Cardiac septum (tissue), 1 donor: ENCODE measurements at regions not wholly inside any gene's neighbourhood (a gene's known extent, or its start where the extent isn't known, plus 50 kb on each side); places are given as distances from the start of the nearest gene placed in this dataset.
"Not testable (repeated sequence)": the region's sequence is repeated elsewhere in the genome, so short reads cannot be mapped to it uniquely, and the experiment has no call there.

ENCODE experiments used
- DNase-seq: peaks from one replicate; pipeline ENCODE4 v3.0.0-alpha.2; 2020; ENCODE audit warnings: low spot score
- intact Hi-C: fragments of 100-400 bp; cut with DNase I; formaldehyde crosslinking; loops from one replicate; pipeline ENCODE4 v1.14.0; 2022
- donor health status: DM: no; HTN: no; CAD: no.

GRCh38 chr2:145547620-145548019 is 1027.7 kb upstream of the ZEB2 start:
- intact Hi-C loops = no loop called here
- no peak for DNase-seq

GRCh38 chr2:145546091-145546490 is 1026.2 kb upstream of the ZEB2 start:
- DNase-seq = no peak
- intact Hi-C loops = no loop called here

- no peak for DNase-seq
- intact Hi-C loops = no loop called here
Observed at GRCh38 chr2:145543856-145544255, 1023.9 kb upstream of the ZEB2 start.

- intact Hi-C loops = no loop called here
- DNase-seq = no peak
Observed at GRCh38 chr2:145543155-145543554, 1023.2 kb upstream of the ZEB2 start.

GRCh38 chr2:145541028-145541427 is 1021.1 kb upstream of the ZEB2 start:
- DNase-seq = no peak
- intact Hi-C loops = no loop called here

GRCh38 chr2:145538661-145539350 is 1018.9 kb upstream of the ZEB2 start:
- intact Hi-C loops = no loop called here
- no peak for DNase-seq

GRCh38 chr2:145530653-145531052 is 1010.7 kb upstream of the ZEB2 start:
- intact Hi-C loops = no loop called here
- no peak for DNase-seq

GRCh38 chr2:145524836-145525235 is 1004.9 kb upstream of the ZEB2 start:
- intact Hi-C loops = no loop called here
- no peak for DNase-seq

- intact Hi-C loops = no loop called here
- DNase-seq = no peak
Observed at GRCh38 chr2:145524303-145524702, 1004.4 kb upstream of the ZEB2 start.

GRCh38 chr2:145519254-145519653 is 999.3 kb upstream of the ZEB2 start:
- intact Hi-C loops, DNase-seq: not testable (repeated sequence)

GRCh38 chr2:145511946-145512345 is 992.0 kb upstream of the ZEB2 start:
- no peak for DNase-seq
- intact Hi-C loops = no loop called here

GRCh38 chr2:145503511-145503910 is 983.6 kb upstream of the ZEB2 start:
- DNase-seq = no peak
- intact Hi-C loops = no loop called here

GRCh38 chr2:145501920-145502319 is 982.0 kb upstream of the ZEB2 start:
- intact Hi-C loops = no loop called here
- DNase-seq = no peak

GRCh38 chr2:145495590-145495989 is 975.7 kb upstream of the ZEB2 start:
- intact Hi-C loops = no loop called here
- DNase-seq = no peak

- intact Hi-C loops = no loop called here
Observed at GRCh38 chr2:145494441-145494840, 974.5 kb upstream of the ZEB2 start.

GRCh38 chr2:145488571-145488970 is 968.7 kb upstream of the ZEB2 start:
- intact Hi-C loops = no loop called here
- DNase-seq = no peak

More at GRCh38 chr2:145494441-145494840, 974.5 kb upstream of the ZEB2 start:
- DNase-seq = no peak

- DNase-seq = no peak
- intact Hi-C loops = no loop called here
Observed at GRCh38 chr2:145484448-145485097, 964.7 kb upstream of the ZEB2 start.

GRCh38 chr2:145483854-145484253 is 963.9 kb upstream of the ZEB2 start:
- intact Hi-C loops = no loop called here
- no peak for DNase-seq

- no peak for DNase-seq
- intact Hi-C loops = no loop called here
Observed at GRCh38 chr2:145481334-145481922, 961.5 kb upstream of the ZEB2 start.

- DNase-seq = no peak
- intact Hi-C loops = no loop called here
Observed at GRCh38 chr2:145464866-145465265, 944.9 kb upstream of the ZEB2 start.

- intact Hi-C loops = no loop called here
- no peak for DNase-seq
Observed at GRCh38 chr2:145460112-145460511, 940.2 kb upstream of the ZEB2 start.
